ENCODE measurements at regions not wholly inside any gene's neighbourhood (a gene's known extent, or its start where the extent isn't known, plus 50 kb on each side); places are given as distances from the start of the nearest gene placed in this dataset.

- H3K14ac ChIP-seq (replicated peaks; ENCODE audit: low read depth, low read length), result no peak overlapping the region
- H3K79me1 ChIP-seq (ENCODE audit: low read depth in 1 of 2, low read length in 2 of 2), result no peaks in the 10 kb centered on the region
- ATAC-seq (ENCODE audit: low read depth) (no peak), DNase-seq (no peak)
- no peak overlapping the region for H3K4me2 ChIP-seq (ENCODE audit: low read depth, low read length)
- H3K9ac ChIP-seq (ENCODE audit: low read depth, low read length), result no peak overlapping the region
- H4K91ac ChIP-seq (ENCODE audit: insufficient read depth, low read depth, low read length), result no peak overlapping the region
- H3K4me1 ChIP-seq (ENCODE audit: control insufficient read depth, insufficient read depth, low read length), result no peaks in the 10 kb centered on the region
- ChIA-PET CTCF (no interaction called here), POLR2A (ENCODE audit: unreplicated experiment) (no interaction called here)
- TF ChIP-seq MAZ (IDR thresholded peaks at IDR 0.05; ENCODE audit: borderline replicate concordance, low read depth, low read length) (no peak), RCOR1 (IDR thresholded peaks at IDR 0.05; ENCODE audit: insufficient replicate concordance, low read length) (no peak), RFX5 (IDR thresholded peaks at IDR 0.05; ENCODE audit: low read depth, low read length) (no peak), BHLHE40 (IDR thresholded peaks at IDR 0.05; ENCODE audit: low read depth, low read length) (no peak), CTCF (conservative IDR thresholded peaks at IDR 0.05; ENCODE audit: low read depth, low read length) (no peak), MXI1 (IDR thresholded peaks at IDR 0.05; ENCODE audit: borderline replicate concordance, low read depth, low read length) (no peak), CHD1 (IDR thresholded peaks at IDR 0.05; ENCODE audit: low read depth, low read length) (no peak), MAFK (IDR thresholded peaks at IDR 0.05; ENCODE audit: low read depth, low read length) (no peak), ELK1 (IDR thresholded peaks at IDR 0.05; ENCODE audit: borderline replicate concordance, low read depth, low read length) (no peak), POLR2A (IDR thresholded peaks at IDR 0.05; ENCODE audit: low read depth, low read length) (no peak), RAD21 (IDR thresholded peaks at IDR 0.05; ENCODE audit: low read length) (no peak), FOS (IDR thresholded peaks at IDR 0.05; ENCODE audit: low read depth, low read length) (no peak)
- TF ChIP-seq, protein P1, sequence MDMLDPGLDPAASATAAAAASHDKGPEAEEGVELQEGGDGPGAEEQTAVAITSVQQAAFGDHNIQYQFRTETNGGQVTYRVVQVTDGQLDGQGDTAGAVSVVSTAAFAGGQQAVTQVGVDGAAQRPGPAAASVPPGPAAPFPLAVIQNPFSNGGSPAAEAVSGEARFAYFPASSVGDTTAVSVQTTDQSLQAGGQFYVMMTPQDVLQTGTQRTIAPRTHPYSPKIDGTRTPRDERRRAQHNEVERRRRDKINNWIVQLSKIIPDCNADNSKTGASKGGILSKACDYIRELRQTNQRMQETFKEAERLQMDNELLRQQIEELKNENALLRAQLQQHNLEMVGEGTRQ (IDR thresholded peaks at IDR 0.05; ENCODE audit: low read depth, low read length), result no peak
- H3K18ac ChIP-seq (ENCODE audit: low read depth, low read length), result no peak overlapping the region
- H2BK5ac ChIP-seq (ENCODE audit: low read depth, low read length, poor library complexity, severe bottlenecking), result no peak overlapping the region
- H4K20me1 ChIP-seq (ENCODE audit: insufficient read depth, low read length), result no peaks in the 10 kb centered on the region
- no peak overlapping the region for H2BK120ac ChIP-seq (ENCODE audit: low read depth, low read length)
- H2AFZ ChIP-seq (replicated peaks; ENCODE audit: low read length, poor library complexity), result no peak overlapping the region
- H3K27ac ChIP-seq (ENCODE audit: insufficient read depth, low read length), result no peak overlapping the region
- in situ Hi-C loops (cut with MboI; ENCODE audit: low sequenced_read_pairs) (no loop called here), intact Hi-C loops (cut with micrococcal nuclease) (no loop called here), dilution Hi-C loops (cut with HindIII; ENCODE audit: low sequenced_read_pairs, unreplicated experiment) (no loop called here)
- H2BK20ac ChIP-seq (ENCODE audit: low read depth, low read length), result no peak overlapping the region
- WGBS, 2 experiments (ENCODE audit: extremely low coverage in 2 of 2, insufficient read length in 1 of 2), result no CpG with 5 or more reads among the region's 1 CpG
- no peaks in the 10 kb centered on the region for H3K36me3 ChIP-seq (ENCODE audit: control insufficient read depth, insufficient read depth, low read length)
- no peak overlapping the region for H2AK5ac ChIP-seq (ENCODE audit: low read depth, low read length)
- H3K4ac ChIP-seq (ENCODE audit: low read depth, low read length), result no peak overlapping the region
- no TSS peak for BruUV-seq (replicated peaks)
- H3K27me3 ChIP-seq (ENCODE audit: control insufficient read depth, insufficient read depth, low read length), result no peaks in the 10 kb centered on the region
- H4K8ac ChIP-seq (ENCODE audit: low read depth in 2 of 2, low read length in 2 of 2), result no peak overlapping the region
- peaks cover 4% of the 10 kb centered on the region for H3K9me3 ChIP-seq (ENCODE audit: control insufficient read depth, insufficient read depth, low read length)
- no peaks in the 10 kb centered on the region for H3K9me1 ChIP-seq (ENCODE audit: insufficient read depth, low read length)
- no peak overlapping the region for H2AK9ac ChIP-seq (replicated peaks; ENCODE audit: low read depth, low read length, poor library complexity)
- no peak overlapping the region for H2BK15ac ChIP-seq (ENCODE audit: low read depth, low read length)
- no peak overlapping the region for H3K56ac ChIP-seq (ENCODE audit: extremely low read depth, insufficient read depth, low read length)
- no peak overlapping the region for H3K23ac ChIP-seq (ENCODE audit: low read depth, low read length)
- no peak overlapping the region for H3K4me3 ChIP-seq (ENCODE audit: insufficient read depth, low read depth, low read length)
- H4K5ac ChIP-seq (ENCODE audit: low read depth, low read length), result no peak overlapping the region
Measured at GRCh38 chr13:82829040-82829439, 1053.2 kb downstream of the SLITRK1 start.

Measured in IMR-90 (cell line).